Lower lobe of right lung (tissue), 2 donors: ENCODE measurements at regions not wholly inside any gene's neighbourhood (a gene's known extent, or its start where the extent isn't known, plus 50 kb on each side); places are given as distances from the start of the nearest gene placed in this dataset.

Experiments used
- ATAC-seq, 2 donors: fragments of 200-7000 bp; cut with Tn5 transposase; one replicate each; pipeline ENCODE4 v1.9.1; 2020 to 2022; ENCODE audit warnings: mild to moderate bottlenecking in 2 of 2, moderate library complexity in 2 of 2
- DNase-seq: peaks from one replicate; pipeline ENCODE4 v3.0.0-alpha.2; 2020
- H3K27ac ChIP-seq: fragments of 200-600 bp; one replicate; pipeline ENCODE4 v1.8.0; 2022
- H3K27me3 ChIP-seq: fragments of 200-600 bp; one replicate; pipeline ENCODE4 v1.8.0; 2022; ENCODE audit warnings: low read depth
- H3K36me3 ChIP-seq: fragments of 200-600 bp; one replicate; pipeline ENCODE4 v1.8.0; 2022; ENCODE audit warnings: mild to moderate bottlenecking
- H3K4me1 ChIP-seq: fragments of 200-600 bp; one replicate; pipeline ENCODE4 v1.8.0; 2022
- H3K4me3 ChIP-seq: fragments of 200-600 bp; one replicate; pipeline ENCODE4 v1.8.0; 2022; ENCODE audit warnings: mild to moderate bottlenecking
- H3K9me3 ChIP-seq: fragments of 200-600 bp; one replicate; pipeline ENCODE4 v1.8.0; 2022
- intact Hi-C: fragments of 100-400 bp; cut with DNase I; formaldehyde crosslinking; loops from one replicate; pipeline ENCODE4 v1.11.0; 2022
- TF ChIP-seq, protein P1 (sequence below): fragments of 200-600 bp; IDR thresholded peaks from one replicate; pipeline ENCODE4 v1.8.0; 2022; ENCODE audit warnings: antibody characterized with exemption, mild to moderate bottlenecking
- donor health status: DM: no; HTN: yes; CAD: no; lungs with severe emphysema.

DNA sequence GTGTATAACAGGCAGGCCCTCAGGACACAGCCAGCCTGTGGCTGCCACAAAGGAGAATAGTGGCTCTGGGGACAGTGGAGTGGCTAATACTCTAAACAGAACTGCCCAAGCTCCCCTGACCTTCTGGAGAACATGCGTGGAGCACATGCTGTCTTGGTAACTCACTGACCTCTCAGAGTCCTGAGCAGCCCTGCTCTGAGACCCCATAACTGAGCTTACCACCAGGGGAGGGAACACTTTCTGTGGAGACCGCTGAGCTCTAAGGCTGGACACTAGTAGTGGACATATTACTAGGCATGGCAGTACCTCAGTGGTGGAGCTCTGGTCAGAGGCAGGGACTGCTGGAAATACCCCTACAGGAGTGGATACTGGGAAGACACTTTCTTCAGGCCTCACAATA is 60.2 kb upstream of the SPTLC1 start:
- no peaks in the 10 kb centered on the region for H3K27me3 ChIP-seq
- TF ChIP-seq, protein P1, sequence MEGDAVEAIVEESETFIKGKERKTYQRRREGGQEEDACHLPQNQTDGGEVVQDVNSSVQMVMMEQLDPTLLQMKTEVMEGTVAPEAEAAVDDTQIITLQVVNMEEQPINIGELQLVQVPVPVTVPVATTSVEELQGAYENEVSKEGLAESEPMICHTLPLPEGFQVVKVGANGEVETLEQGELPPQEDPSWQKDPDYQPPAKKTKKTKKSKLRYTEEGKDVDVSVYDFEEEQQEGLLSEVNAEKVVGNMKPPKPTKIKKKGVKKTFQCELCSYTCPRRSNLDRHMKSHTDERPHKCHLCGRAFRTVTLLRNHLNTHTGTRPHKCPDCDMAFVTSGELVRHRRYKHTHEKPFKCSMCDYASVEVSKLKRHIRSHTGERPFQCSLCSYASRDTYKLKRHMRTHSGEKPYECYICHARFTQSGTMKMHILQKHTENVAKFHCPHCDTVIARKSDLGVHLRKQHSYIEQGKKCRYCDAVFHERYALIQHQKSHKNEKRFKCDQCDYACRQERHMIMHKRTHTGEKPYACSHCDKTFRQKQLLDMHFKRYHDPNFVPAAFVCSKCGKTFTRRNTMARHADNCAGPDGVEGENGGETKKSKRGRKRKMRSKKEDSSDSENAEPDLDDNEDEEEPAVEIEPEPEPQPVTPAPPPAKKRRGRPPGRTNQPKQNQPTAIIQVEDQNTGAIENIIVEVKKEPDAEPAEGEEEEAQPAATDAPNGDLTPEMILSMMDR: no peak
- H3K36me3 ChIP-seq: no peaks in the 10 kb centered on the region
- H3K4me3 ChIP-seq: no peak overlapping the region
- DNase-seq (no peak), ATAC-seq (no peak)
- H3K9me3 ChIP-seq: no peaks in the 10 kb centered on the region
- no peaks in the 10 kb centered on the region for H3K4me1 ChIP-seq
- H3K27ac ChIP-seq: no peak overlapping the region
- intact Hi-C loops: no loop called here

DNA sequence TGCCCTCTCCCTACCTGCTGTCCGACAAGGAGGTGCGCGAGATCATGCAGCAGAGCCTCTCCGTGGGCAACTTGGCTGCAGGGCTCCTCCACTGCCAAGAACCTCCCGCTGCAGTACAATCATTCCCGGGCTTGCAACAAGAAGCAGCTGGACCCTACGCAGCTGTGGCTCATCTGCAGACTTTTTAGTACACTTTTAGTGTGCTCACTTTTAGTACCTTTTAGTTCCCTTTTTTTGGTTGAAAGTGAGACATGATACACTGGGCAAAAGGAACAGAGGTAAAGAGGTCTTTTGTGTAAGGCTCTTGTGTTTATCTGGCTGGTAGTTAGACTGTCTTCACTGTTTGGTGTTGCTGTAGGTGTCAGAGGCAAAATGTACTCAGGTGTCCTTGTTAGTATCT is 58.1 kb upstream of the SPTLC1 start:
- no peaks in the 10 kb centered on the region for H3K9me3 ChIP-seq
- H3K27ac ChIP-seq: no peak overlapping the region
- H3K27me3 ChIP-seq: no peaks in the 10 kb centered on the region
- TF ChIP-seq, protein P1: no peak
- ATAC-seq (no peak), DNase-seq (no peak)
- H3K4me1 ChIP-seq: no peaks in the 10 kb centered on the region
- H3K4me3 ChIP-seq: no peak overlapping the region
- intact Hi-C loops: no loop called here
- no peaks in the 10 kb centered on the region for H3K36me3 ChIP-seq

DNA sequence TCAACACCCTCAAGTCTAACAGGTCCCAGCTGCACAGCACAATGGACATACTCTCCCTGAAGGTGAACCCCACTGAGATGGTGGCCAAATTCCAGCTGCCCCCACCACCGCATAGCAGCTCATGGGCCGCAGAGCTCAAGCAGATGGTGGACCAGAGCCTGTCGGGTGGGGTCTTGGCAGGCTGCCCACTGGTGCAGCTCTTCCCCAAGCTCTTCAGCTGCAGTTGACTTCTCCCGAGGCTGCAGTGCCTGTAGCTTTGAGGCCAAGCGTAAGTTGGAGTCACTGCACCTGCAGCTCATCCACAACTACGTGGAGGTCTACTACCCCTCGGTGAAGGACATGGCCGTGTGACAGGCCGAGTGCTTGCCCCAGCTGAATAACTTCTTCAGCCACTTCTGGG is 56.6 kb upstream of the SPTLC1 start:
- H3K27ac ChIP-seq: no peak overlapping the region
- TF ChIP-seq, protein P1: no peak
- H3K9me3 ChIP-seq: no peaks in the 10 kb centered on the region
- H3K4me1 ChIP-seq: no peaks in the 10 kb centered on the region
- no peaks in the 10 kb centered on the region for H3K27me3 ChIP-seq
- H3K36me3 ChIP-seq: no peaks in the 10 kb centered on the region
- DNase-seq (no peak), ATAC-seq (no peak)
- H3K4me3 ChIP-seq: no peak overlapping the region
- intact Hi-C loops: no loop called here

DNA sequence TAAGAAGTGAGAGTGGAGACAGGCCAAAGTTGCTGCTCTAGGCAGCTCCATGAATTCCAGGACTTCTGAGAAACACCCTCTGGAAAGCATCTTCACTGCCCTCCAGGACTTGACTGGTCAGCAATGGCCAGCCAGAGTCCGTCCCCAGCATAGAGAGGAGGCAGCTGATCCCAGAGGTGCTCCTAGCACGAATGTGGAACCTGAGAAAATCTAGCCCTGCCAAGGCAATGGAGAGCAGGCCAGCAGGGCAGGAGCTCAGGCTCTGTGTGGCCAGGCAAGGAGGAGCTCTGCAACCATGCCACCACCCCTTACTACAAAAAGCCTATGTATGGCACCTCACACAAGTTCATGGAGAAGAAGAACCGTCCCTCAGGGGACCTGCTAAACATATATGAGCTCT is 56.1 kb upstream of the SPTLC1 start:
- intact Hi-C loops: no loop called here
- H3K36me3 ChIP-seq: no peaks in the 10 kb centered on the region
- H3K27me3 ChIP-seq: no peaks in the 10 kb centered on the region
- no peaks in the 10 kb centered on the region for H3K9me3 ChIP-seq
- TF ChIP-seq, protein P1: no peak
- no peak overlapping the region for H3K27ac ChIP-seq
- DNase-seq (no peak), ATAC-seq (no peak)
- no peak overlapping the region for H3K4me3 ChIP-seq
- no peaks in the 10 kb centered on the region for H3K4me1 ChIP-seq

DNA sequence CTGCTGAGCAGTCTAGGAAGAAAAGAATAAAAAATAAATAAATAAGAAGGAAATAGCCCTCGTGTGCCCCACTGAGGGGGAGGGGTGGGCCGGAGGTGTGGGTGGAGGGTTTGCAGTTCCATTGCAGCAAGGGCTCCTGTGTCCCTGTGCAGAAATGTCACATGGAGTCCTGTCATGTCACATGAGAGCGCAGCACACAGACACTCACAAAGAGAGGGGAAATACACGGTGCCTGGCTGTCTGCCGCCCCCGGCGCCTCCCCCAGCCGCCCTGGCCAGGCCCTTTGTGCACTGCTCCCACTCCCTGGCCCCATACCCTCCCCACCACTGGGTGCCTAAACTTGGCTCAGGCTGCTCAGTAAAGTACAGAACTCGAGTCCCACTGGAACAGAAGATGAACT is 55.6 kb upstream of the SPTLC1 start:
- H3K4me3 ChIP-seq: no peak overlapping the region
- TF ChIP-seq, protein P1: no peak
- ATAC-seq (peak; percentile 21 to 52), DNase-seq (no peak)
- H3K36me3 ChIP-seq: no peaks in the 10 kb centered on the region
- no peaks in the 10 kb centered on the region for H3K9me3 ChIP-seq
- no peaks in the 10 kb centered on the region for H3K27me3 ChIP-seq
- no peak overlapping the region for H3K27ac ChIP-seq
- no peaks in the 10 kb centered on the region for H3K4me1 ChIP-seq
- intact Hi-C loops: no loop called here

DNA sequence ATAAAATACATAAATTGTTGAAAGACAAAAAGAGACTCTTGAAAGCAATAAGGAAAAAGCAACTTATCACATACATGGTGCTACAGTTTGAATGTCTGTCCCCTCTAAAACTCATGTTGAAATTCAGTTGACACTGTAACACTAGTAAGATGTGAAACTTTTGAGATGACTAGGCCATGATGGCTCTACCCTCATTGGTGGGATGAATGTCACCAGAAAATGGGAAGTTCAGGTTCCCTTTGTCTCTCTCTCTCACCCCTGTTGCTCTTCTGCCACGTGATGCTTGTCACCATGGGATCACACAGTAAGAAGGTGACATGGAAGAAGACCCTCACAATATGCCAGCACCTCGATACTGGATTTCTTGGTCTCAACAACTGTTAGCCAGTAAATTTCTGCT is 50.3 kb upstream of the SPTLC1 start:
- no peak overlapping the region for H3K4me3 ChIP-seq
- no peaks in the 10 kb centered on the region for H3K27me3 ChIP-seq
- H3K27ac ChIP-seq: no peak overlapping the region
- H3K36me3 ChIP-seq: no peaks in the 10 kb centered on the region
- ATAC-seq: peak; percentile 24 to 50
- H3K9me3 ChIP-seq: no peaks in the 10 kb centered on the region
- DNase-seq: no peak
- intact Hi-C loops: no loop called here
- H3K4me1 ChIP-seq: no peaks in the 10 kb centered on the region
- TF ChIP-seq, protein P1: no peak
